ENCODE measurements at regions not wholly inside any gene's neighbourhood (a gene's known extent, or its start where the extent isn't known, plus 50 kb on each side); places are given as distances from the start of the nearest gene placed in this dataset.

GRCh38 chr7:91812388-91812787, 68.1 kb downstream of the MTERF1 start:
- no peak for TF ChIP-seq CTCF (IDR thresholded peaks at IDR 0.05)
- Histone ChIP-seq H3K4me1 (ENCODE audit: control insufficient read depth, insufficient read depth, low read length) (no peaks in the 10 kb centered on the region), H3K36me3 (ENCODE audit: control insufficient read depth, insufficient read depth, low read length) (no peaks in the 10 kb centered on the region), H3K9me3 (ENCODE audit: control insufficient read depth, insufficient read depth, low read length) (no peaks in the 10 kb centered on the region), H3K4me3 (ENCODE audit: low read length) (no peak overlapping the region), H3K27ac (ENCODE audit: low read length) (no peak overlapping the region), H3K27me3 (ENCODE audit: control insufficient read depth, insufficient read depth, low read length) (no peaks in the 10 kb centered on the region)
- Mint-ChIP-seq H3K36me3 (peaks cover 11% of the 10 kb centered on the region), H3K9me3 (peaks cover 2 to 5% of the 10 kb centered on the region in 2 donors), H3K4me1 (no peaks in the 10 kb centered on the region), H3K27me3 (ENCODE audit: low read depth in 2 of 2) (no peaks in the 10 kb centered on the region), H3K4me3 (no peak overlapping the region), H3K27ac (no peak overlapping the region)
- ATAC-seq (no peak), DNase-seq (no peak)
- WGBS (ENCODE audit: insufficient coverage): 58% methylated on average over 3 of the region's 3 CpGs
- intact Hi-C loops (cut with micrococcal nuclease): no loop called here

GRCh38 chr7:91814189-91814588, 66.3 kb downstream of the MTERF1 start:
- TF ChIP-seq CTCF (IDR thresholded peaks at IDR 0.05): no peak
- 89% methylated on average over 1 of the region's 1 CpG for WGBS (ENCODE audit: insufficient coverage)

More at GRCh38 chr7:91814189-91814588, 66.3 kb downstream of the MTERF1 start:
- Mint-ChIP-seq H3K4me3 (no peak overlapping the region), H3K4me1 (no peaks in the 10 kb centered on the region), H3K27me3 (ENCODE audit: low read depth in 2 of 2) (no peaks in the 10 kb centered on the region), H3K36me3 (peaks cover 11% of the 10 kb centered on the region), H3K9me3 (peaks cover 4 to 6% of the 10 kb centered on the region in 2 donors), H3K27ac (no peak overlapping the region)
- DNase-seq (no peak), ATAC-seq (no peak)
- no peak overlapping the region for H3K27ac ChIP-seq (ENCODE audit: low read length)
- no peaks in the 10 kb centered on the region for H3K4me1 ChIP-seq (ENCODE audit: control insufficient read depth, insufficient read depth, low read length)
- H3K36me3 ChIP-seq (ENCODE audit: control insufficient read depth, insufficient read depth, low read length): no peaks in the 10 kb centered on the region
- intact Hi-C loops (cut with micrococcal nuclease): no loop called here
- no peaks in the 10 kb centered on the region for H3K9me3 ChIP-seq (ENCODE audit: control insufficient read depth, insufficient read depth, low read length)
- H3K4me3 ChIP-seq (ENCODE audit: low read length): no peak overlapping the region
- no peaks in the 10 kb centered on the region for H3K27me3 ChIP-seq (ENCODE audit: control insufficient read depth, insufficient read depth, low read length)

All from natural killer cell (primary cell).